Activated T-helper 9 cell treated with anti-CD3 and anti-CD28 coated beads, Interleukin-2, amount 50 U/mL, for 16 hours (primary cell): ENCODE measurements at regions not wholly inside any gene's neighbourhood (a gene's known extent, or its start where the extent isn't known, plus 50 kb on each side); places are given as distances from the start of the nearest gene placed in this dataset.

Source experiments
- DNase-seq: peaks from one replicate; pipeline ENCODE4 v3.0.0-alpha.2; 2020; ENCODE audit warnings: low read depth

DNA sequence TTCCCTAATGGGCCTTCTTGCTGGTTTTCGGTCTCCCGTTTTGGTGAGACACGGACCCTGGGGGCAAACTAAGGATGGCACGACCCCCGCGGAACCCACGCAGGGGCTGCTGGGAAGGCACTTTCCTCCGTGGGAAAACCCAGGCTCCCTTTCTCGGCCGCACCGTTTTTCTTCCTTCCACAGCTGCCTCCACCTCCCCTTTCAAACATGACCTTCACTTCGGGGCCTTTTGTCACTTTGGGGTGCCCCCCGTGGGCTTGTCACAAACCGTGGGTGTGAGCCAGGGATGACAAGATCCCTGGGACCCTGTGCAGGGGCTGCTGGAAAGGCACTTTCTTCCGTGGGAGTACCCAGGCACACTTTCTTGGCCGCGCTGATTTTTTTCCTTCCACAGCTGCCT lies 268.7 kb downstream of the ALG10 start:
- no peak for DNase-seq

DNA sequence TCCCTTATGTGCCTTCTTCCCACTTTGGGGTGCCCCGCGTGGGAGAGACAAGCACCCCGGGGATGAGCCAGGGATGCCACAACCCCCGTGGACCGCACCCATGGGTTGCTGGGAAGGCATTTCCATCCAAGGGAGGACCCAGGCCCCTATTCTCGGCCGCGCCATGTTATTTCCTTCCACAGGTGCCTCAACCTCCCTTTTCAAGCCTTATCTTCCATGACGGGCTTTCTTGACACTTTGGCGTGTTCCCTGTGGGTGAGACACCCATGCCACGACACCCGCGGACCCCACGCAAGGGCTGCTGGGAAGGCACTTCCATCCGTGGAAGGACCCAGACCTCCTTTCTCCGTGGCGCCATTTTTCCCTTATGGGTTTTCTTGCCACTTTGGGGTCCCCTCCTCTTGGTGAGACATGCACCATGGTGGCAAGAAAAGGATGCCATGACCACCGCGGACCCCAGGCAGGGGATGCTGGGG lies 269.2 kb downstream of the ALG10 start:
- no peak for DNase-seq

DNA sequence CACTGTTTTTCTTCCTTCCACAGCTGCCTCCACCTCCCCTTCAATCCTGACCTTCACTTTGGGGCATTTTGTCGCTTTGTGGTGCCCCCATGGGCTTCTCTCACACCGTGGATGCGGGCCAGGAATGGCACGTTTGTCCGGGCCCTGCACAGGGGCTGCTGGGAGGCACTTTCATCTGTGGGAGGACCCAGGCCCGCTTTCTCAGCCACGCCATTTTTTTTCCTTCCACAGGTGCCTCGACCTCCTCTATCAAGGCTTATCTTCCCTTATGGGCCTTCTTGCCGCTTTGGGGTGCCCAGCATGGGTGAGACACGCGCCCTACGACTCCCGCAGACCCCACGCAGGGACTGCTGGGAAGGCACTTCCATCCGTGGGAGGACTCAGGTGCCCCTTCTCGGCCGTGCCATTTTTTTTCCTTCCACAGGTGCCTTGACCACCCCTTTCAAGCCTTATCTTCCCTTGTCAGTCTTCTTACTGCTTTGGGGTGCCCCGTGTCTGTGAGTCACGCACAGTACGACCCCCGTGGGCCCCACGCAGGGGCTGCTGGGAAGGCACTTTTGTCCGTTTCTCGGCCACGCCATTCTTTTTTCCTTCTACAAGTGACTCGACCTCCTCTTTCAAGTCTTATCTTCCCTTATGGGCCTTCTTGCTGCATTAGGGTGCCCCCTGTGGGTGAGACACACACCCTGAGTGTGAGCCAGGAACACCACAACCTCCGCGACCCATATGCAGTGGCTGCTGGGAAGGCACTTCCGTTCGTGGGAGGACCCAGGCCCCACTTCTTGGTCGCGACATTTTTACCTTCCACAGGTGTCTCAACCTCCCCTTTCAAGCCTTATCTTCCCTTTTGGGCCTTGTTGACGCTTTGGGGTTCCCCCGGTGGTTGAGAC lies 270.7 kb downstream of the ALG10 start:
- no peak for DNase-seq

DNA sequence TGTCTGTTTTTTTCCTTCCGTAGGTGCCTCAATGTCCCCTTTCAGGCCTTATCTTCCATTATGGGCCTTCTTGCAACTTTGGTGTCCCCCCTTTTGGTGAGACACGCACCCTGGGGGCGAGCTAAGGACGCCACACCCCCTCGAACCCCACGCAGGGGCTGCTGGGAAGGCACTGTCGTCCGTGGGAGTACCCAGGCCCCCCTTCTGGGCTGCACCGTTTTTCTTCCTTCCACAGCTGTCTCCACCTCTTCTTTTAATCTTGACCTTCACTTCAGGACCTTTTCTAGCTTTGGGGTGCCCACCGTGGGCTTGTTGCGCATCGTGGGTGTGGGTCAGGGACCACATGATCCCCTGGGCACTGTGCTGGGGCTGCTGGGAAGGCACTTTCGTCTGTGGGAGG lies 271.8 kb downstream of the ALG10 start:
- DNase-seq: no peak

DNA sequence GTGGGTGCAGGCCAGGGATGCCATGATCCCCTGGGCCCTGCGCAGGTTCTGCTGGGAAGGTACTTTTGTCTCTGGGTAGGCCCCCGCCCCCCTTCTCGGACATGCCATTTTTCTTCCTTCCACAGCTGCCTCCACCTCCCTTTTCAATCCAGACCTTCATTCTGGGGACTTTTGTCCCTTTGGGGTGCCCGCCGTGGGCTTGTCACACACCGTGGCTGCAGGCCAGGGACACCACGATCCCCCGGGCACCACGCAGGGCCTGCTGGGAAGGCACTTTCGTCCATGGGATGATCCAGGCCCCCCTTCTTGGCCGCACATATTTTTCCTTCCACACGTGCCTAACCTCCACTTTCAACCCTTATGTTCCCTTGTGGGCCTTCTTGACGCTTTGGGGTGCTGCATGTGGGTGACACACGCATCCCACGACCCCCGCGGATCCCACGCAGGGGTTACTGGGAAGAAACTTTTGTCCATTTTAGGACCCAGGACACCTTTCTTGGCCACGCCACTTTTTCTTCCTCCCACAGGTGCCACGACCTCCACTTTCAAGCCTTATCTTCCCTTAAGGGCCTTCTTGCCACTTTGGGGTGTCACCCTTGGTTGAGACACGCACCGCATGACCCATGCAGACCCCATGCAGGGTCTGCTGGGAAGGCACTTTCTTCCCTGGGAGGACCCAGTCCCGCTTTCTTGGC lies 272.5 kb downstream of the ALG10 start:
- no peak for DNase-seq

DNA sequence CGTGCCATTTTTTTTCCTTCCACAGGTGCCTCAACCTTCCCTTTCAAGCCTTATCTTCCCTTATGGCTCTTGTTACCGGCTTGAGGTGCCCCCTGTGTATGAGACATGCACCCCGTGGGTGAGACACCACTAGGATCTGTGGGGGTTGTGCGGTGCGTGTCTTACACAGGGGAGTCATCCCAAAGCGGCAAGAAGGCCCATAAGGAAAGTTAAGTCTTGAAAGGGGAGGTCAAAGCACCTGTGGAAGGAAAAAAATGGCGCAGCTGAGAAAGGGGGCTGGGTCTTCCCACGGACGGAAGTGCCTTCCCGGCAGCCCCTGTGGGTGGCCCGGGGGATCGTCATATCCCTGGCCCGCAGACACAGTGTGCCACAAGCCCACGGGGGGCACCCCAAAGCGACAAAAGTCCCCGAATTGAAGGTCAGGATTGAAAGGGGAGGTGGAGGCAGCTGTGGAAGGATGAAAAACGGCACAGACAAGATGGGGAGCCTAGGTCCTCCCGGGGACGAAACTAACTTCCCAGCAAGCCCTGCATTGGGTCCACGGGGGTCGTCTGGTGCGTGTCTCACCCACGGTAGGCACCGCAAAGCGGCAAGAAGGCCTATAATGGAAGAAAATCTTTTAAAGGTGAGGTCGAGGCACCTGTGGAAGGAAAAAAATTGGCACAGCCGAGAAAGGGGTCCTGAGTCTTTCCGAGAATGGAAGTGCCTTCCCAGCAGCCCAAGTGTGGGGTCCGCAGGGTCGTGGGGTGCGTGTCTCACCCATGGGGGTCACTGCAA lies 273.3 kb downstream of the ALG10 start:
- no peak for DNase-seq

DNA sequence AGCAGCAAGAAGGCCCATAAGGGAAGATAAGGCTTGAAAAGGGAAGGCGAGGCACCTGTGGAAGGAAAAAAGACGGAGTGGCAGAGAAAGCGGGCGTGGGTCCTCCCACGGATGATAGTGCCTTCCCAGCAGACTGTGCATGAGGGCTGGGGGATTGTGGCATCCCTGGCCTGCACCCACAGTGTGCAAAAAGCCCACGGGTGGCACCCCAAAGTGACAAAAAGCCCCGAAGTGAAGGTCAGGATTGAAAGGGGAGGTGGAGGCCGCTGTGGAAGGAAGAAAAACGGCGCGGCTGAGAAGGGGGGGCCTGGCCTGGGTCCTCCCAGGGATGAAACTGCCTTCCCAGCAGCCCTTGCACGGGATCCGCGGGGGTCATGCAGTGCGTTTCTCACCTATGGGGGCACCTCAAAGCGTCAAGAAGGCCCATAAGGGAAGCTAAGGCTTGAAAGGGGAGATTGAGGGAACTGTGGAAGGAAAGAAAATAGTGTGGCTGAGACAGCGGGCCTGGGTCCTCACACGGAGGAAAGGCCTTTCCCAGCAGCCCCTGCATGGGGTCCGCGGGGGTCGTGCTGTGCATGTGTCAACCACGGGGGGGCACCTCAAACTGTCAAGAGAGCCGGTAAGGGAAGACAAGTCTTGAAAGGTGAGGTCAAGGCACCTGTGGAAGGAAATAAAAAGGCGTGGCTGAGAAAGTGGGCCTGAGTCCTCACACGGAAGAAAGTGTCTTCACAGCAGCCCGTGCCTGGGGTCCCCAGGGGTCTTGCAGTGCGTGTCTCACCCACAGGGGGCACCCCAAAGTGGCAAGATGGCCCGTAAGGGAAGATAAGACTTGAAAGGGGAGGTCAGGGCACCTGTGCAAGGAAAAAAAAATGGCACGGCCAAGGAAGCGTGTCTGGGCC lies 274.1 kb downstream of the ALG10 start:
- DNase-seq: no peak

DNA sequence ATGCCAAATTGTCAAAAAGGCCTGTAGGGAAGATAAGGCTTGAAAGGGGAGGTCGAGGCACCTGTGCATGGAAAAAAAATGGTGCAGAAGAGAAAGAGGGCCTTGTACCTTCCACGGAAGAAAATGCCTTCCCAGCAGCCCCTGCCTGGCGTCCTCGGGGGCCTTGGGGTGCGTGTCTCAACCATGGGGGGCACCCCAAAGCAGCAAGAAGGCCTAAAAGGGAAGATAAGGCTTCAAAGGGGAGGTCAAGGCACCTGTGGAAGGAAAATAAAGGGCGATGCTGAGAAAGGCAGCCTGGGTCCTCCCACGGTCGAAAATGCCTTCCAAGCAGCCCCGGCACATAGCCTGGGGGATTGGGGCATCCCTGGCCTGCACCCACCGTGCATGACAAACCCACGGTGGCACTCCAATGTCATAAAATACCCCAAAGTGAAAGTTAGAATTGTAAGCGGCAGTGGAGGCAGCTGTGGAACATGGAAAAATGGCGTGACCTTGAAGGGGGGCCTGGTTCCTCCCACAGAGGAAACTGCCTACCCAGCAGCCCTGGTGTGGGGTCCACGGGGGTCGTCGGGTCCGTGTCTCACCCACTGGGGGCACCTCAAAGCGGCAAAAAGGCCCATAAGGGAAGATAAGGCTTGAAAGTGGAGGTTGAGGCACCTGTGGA lies 275.0 kb downstream of the ALG10 start:
- no peak for DNase-seq

DNA sequence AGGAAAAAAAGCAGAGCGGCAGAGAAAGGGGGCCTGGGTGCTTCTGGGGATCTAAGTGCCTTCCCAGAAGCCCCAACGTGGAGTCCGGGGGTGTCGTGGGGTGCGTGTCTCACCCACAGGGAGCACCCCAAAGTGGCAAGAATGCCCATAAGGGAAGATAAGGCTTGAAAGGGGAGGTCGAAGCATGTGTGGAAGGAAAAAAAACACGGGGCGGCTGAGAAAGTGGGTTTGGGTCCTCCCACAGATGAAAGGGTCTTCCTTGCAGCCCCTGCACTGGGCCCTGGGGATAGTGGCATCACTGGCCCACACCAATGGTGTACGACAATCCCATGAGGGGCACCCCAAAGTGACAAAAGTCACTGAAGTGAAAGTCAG lies 275.5 kb downstream of the ALG10 start:
- no peak for DNase-seq

DNA sequence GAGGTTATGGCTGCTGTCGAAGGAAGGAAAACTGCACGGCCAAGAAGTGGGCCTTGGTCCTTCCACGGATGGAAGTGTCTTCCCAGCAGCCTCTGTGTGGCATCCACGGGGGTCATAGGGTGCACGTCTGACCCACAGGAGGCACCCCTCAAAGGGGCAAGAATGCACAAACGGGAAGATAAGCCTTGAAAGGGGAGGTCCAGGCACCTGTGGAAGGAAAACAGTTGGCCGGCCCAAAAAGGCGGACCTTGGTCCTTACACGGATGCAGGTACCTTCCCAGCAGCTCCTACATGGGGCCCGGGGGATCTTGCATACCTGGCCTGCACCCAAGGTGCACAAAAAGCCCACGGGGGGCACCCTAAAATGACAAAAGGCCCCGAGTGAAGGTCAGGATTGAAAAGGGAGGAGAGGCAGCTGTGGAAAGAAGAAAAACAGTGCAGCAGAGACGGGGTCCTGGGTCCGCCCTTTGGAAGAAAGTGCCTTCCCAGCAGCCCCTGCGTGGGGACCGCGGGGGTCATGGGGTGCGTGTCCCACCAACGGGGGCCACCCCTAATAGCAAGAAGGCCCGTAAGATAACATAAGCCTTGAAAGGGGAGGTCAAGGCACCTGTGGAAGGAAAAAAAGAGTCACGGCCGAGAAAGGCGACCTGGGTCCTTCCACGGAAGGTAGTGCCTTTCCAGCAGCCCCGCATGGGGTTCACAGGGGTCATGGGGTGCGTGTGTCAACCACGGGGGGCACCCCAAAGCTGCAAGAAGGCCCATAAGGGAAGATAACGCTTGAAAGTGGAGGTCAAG lies 276.1 kb downstream of the ALG10 start:
- DNase-seq: no peak

DNA sequence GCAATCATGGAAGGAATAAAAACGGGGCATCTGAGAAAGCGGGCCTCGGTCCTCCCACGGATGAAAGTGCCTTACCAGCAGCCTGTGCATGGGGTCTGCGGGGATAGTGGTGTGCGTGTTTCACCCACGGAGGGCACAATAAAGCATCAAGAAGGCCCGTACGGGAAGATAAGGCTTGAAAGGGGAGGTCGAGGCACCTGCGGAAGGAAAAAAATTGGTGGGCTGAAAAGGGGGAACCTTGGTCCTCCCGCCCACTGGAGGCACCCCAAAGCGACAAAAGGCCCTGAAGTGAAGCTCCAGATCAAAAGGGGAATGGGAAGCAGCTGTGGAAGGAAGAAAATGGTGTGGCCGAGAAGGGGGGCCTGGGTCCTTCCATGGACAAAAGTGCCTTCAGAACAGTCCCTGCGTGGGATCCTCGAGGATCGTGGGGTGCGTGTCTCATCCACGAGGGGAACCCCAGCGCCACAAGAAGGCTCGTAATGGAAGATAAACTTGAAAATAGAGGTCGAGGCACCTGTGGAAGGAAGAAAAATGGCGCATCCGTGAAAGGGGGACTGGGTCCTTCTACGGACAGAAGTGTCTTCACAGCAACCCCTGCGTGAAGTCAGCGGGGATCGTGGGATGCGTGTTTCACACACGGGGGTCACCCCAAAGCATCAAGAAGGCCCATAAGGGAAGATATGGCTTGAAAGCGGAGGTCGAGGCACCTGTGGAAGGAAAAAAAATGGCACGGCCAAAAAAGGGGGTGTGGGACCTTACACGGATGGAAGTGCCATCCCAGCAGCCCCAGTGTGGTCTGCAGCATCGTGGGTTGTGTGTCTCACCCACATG lies 276.9 kb downstream of the ALG10 start:
- DNase-seq: no peak

DNA sequence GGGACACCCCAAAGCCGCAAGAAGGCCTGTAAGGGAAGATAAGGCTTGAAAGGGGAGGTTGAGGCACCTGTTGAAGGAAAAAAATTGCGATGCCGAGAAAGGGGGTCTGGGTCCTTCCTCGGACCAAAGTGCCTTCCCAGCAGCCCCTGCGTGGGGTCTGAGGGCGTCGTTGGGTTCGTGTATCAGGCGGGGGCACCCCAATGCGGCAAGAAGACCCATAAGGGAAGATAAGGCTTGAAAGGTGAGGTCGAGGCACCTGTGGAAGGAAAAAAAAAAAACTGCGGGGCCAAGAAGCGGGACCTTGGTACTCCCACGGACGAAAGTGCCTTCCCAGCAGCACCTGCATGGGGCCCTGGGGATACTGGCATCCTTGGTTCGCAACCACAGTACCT lies 277.5 kb downstream of the ALG10 start:
- DNase-seq: no peak

DNA sequence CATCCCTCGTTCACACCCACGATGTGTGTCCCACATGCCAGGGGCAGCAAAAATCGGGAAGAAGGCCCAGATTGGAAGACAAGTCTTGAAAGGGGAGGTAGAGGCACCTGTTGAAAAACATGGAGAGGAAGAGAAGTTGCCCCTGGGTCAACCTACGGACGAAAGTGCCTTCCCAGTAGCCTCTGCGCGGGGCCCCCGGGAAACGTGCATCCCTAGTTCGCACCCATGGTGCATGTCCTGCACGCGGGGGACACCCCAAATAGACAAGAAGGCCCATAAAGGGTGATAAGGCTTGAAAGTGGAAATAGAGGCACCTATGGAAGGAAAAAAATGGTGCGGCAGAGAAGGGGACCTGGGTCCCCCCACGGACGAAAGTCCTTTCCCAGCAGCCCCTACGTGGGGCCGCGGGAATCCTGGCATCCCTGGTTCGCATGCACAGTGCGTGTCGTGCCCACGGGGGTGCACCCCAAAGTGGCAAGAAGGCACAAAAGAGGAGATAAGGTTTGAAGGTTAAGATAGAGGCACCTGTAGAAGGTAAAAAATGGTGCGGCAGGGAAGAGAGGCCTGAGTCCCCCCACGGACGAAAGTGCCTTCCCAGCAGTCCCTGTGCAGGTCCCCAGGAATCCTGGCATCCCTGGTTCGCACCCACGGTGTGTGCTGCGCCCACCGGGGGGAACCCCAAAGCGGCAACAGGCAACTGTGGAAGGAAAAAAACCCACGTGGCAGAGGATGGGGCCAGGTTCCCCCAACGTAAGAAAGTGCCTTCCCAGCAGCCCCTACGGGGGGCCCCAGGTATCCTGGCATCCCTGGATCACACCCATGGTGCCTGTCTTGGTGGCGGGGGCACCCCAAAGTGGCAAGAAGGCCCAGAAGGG lies 278.3 kb downstream of the ALG10 start:
- DNase-seq: no peak

DNA sequence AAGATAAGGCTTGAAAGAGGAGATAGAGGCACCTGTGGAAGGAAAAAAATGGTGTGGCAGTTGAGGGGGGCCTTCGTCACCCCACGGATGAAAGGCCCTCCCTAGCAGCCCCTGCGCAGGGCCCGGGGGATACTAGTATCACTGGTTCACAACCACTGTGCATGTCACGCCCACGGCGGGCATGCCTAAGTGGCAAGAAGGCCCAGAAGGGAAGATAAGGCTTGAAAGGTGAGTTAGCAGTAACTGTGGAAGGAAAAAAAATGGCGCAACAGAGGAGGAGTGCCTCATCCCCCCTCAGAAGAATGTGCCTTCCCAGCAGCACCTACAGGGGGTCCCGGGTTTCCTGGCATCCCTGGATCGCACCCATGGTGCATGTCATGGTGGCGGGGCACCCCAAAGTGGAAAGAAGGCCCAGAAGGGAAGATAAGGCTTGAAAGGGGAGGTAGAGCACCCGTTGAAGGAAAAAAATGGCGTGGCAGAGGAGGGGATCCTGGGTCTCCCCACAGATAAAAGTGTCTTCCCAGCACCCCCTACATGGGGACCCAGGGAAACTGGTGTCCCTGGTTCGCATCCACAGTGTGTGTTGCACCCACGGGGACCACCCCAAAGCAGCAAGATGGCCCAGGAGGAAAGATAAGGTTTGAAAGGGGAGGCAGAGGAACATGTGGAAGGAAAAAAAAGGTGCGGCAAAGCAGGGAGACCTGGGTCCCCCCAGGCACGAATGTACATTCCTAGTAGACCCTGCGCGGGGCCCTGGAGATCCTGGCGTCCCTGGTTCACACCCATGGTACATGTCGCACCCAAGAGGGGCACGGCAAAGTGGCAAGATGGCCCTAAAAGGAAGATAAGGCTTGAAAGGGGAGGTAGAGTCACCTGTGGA lies 279.2 kb downstream of the ALG10 start:
- no peak for DNase-seq

DNA sequence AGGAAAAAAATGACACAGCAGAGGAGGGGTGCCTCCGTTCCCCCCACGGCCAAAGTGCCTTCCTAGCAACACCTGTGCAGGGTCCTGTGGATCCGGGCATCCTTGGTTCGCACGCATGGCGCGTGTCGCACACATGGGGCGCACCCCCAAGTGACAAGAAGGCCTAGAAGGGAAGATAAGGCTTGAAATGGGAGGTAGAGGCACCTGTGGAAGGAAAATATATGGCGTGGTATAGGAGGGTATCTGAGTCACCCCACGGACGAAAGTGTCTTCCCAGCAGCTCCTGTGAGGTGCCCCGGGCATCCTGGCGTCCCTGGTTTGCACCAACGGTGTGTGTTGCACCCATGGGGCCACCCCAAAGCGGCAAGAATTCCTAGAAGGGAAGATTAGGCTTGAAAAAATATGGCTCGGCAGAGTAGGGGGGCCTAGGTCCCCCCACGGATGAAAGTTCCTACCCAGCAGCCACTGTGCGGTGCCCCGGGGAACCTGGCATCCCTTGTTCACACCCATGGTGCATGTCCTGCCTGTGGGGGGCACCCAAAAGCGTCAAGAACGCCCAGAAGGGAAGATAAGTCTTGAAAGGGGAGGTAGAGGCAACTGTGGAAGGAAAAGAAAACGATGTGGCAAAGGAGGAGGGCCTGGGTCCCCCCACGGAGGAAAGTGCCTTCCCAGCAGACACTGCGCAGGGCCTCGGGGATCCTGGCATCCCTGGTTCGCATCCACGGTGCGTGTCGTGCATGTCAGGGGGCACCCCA lies 280.0 kb downstream of the ALG10 start:
- no peak for DNase-seq

DNA sequence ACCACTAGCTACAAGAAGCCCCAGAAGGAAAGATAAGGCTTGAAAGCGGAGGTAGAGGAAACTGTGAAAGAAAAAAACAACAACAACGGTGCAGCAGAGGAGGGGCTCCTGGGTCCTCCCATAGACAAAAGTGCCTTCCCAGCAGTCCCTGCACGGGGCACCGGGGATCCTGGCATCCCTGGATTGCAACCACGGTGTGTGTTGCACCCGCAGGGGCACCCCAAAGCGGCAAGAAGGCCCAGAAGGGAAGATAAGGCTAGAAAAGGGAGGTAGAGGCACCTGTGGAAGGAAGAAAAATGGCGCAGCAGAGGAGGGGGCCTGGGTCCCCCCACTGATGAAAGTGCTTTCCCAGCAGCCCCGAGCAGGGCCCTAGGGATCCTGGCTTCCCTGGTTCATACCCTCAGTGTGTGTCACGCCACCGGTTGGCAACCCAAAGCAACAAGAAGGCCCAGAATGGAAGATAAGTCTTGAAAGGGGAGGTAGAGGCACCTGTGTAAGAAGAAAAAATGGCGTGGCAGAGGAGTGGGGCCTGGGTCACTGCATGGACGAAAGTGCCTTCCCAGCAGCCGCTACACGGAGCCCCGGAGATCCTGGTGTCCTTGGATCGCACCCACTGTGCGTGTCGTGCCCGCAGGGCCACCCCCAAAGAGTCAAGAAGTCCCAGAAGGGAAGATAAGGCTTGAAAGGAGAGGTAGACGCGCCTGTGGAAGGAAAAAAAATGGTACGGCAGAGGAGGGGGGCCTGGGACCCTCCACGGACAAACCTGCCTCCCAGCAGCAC lies 281.0 kb downstream of the ALG10 start:
- no peak for DNase-seq
